SK-N-SH (cell line): ENCODE measurements at regions not wholly inside any gene's neighbourhood (a gene's known extent, or its start where the extent isn't known, plus 50 kb on each side); places are given as distances from the start of the nearest gene placed in this dataset.

Source experiments
- CTCF ChIA-PET: fragments of 300-600, 350-600 bp; formaldehyde crosslinking; extraction: SDS; loops from one replicate; lab custom pipeline; 2021; lab: Yijun Ruan, JAX
- POLR2A ChIA-PET: fragments of 350-600 bp; sonication (Branson Sonifier 250); formaldehyde crosslinking; extraction: SDS; loops from one replicate; lab custom pipeline; 2020; ENCODE audit warnings: antibody characterized with exemption, inconsistent platforms; lab: Yijun Ruan, JAX
- DNase-seq: peaks from one replicate; pipeline ENCODE4 v3.0.0; 2012
- H2AFZ ChIP-seq: fragments of 200-600 bp; sonication (generic); 2 replicates; pipeline ENCODE4 v1.8.1; 2016; ENCODE audit warnings: antibody characterized with exemption, mild to moderate bottlenecking, low read depth
- H3F3A ChIP-seq: fragments of 200-600 bp; sonication (generic); replicated peaks from 2 replicates; pipeline ENCODE3; 2016; ENCODE audit warnings: antibody characterized with exemption, mild to moderate bottlenecking; ENCODE audit not compliant: insufficient read depth
- H3K27ac ChIP-seq, 2 experiments: fragments of 200-500 bp in 1 of 2; fragments of 200-600 bp in 1 of 2; sonication (Bioruptor generic) in 1 of 2; sonication (generic), shearing (Covaris generic) in 1 of 2; 2 replicates each; pipeline versions ENCODE4 v1.5.1 to v1.6.1; 2014 to 2016; ENCODE audit warnings: low read depth in 2 of 2, inconsistent platforms in 1 of 2, low read length in 1 of 2, mild to moderate bottlenecking in 1 of 2, mixed read lengths in 1 of 2
- H3K27me3 ChIP-seq: fragments of 200-600 bp; sonication (generic), shearing (Covaris generic); 2 replicates; pipeline ENCODE4 v1.6.1; 2016; ENCODE audit warnings: mixed run types; ENCODE audit not compliant: insufficient read depth
- H3K36me3 ChIP-seq, 2 experiments: fragments of 200-500 bp in 1 of 2; fragments of 200-600 bp in 1 of 2; sonication (Bioruptor generic) in 1 of 2; sonication (generic) in 1 of 2; replicated peaks in 1 of 2; 2 replicates each; pipeline versions ENCODE3 to v1.5.1; 2014 to 2016; ENCODE audit warnings: low read length in 1 of 2, mild to moderate bottlenecking in 1 of 2; ENCODE audit not compliant: insufficient read depth in 2 of 2, control insufficient read depth in 1 of 2
- H3K4me1 ChIP-seq, 2 experiments: fragments of 200-500 bp in 1 of 2; fragments of 200-600 bp in 1 of 2; sonication (Bioruptor generic) in 1 of 2; sonication (generic), shearing (Covaris generic) in 1 of 2; 2 replicates each; pipeline versions ENCODE4 v1.5.1 to v1.6.1; 2014 to 2016; ENCODE audit warnings: low read depth in 1 of 2, low read length in 1 of 2, mixed run types in 1 of 2; ENCODE audit not compliant: insufficient read depth in 2 of 2, control insufficient read depth in 1 of 2
- H3K4me2 ChIP-seq: fragments of 200-600 bp; sonication (generic), shearing (Covaris generic); 2 replicates; pipeline ENCODE4 v1.6.1; 2017; ENCODE audit warnings: mixed run types
- H3K4me3 ChIP-seq, 2 experiments: fragments of 200-500 bp in 1 of 2; fragments of 200-600 bp in 1 of 2; sonication (Bioruptor generic) in 1 of 2; sonication (generic), shearing (Covaris generic) in 1 of 2; 2 replicates each; pipeline versions ENCODE4 v1.5.1 to v1.8.1; 2014 to 2016; ENCODE audit warnings: low read depth in 2 of 2, inconsistent platforms in 1 of 2, low read length in 1 of 2, mild to moderate bottlenecking in 1 of 2, mixed read lengths in 1 of 2, moderate library complexity in 1 of 2
- H3K79me2 ChIP-seq: fragments of 200-600 bp; sonication (generic); 2 replicates; pipeline ENCODE4 v1.8.1; 2017; ENCODE audit warnings: mild to moderate bottlenecking; ENCODE audit not compliant: insufficient read depth
- H3K9ac ChIP-seq: fragments of 200-600 bp; sonication (generic); 2 replicates; pipeline ENCODE4 v1.6.1; 2017; ENCODE audit warnings: mixed run types
- H3K9me2 ChIP-seq: fragments of 200-600 bp; sonication (generic); 2 replicates; pipeline ENCODE4 v1.6.1; 2017; ENCODE audit warnings: mixed run types
- H3K9me3 ChIP-seq: fragments of 200-600 bp; sonication (generic); 2 replicates; pipeline ENCODE4 v1.6.1; 2017; ENCODE audit warnings: mixed run types, mild to moderate bottlenecking, moderate library complexity
- H4K20me1 ChIP-seq: fragments of 200-600 bp; sonication (generic); 2 replicates; pipeline ENCODE4 v1.6.1; 2017; ENCODE audit warnings: mild to moderate bottlenecking, mixed run types; ENCODE audit not compliant: insufficient read depth
- GATA2 ChIP-seq: sonication (generic); formaldehyde crosslinking; IDR thresholded peaks from 2 replicates; pipeline ENCODE4 v1.5.0; 2020; ENCODE audit warnings: mild to moderate bottlenecking, missing genetic modification reagents
- IRF3 ChIP-seq: fragments of 150-350 bp; IDR thresholded peaks from 2 replicates; pipeline ENCODE4 v1.6.1; 2016; ENCODE audit warnings: mild to moderate bottlenecking, low read depth, low read length
- MEF2A ChIP-seq: IDR thresholded peaks from 2 replicates; pipeline ENCODE4 v1.4.0; 2012; ENCODE audit warnings: low read depth, borderline replicate concordance
- NFIC ChIP-seq: IDR thresholded peaks from 2 replicates; pipeline ENCODE4 v1.4.0; 2012; ENCODE audit warnings: borderline replicate concordance
- RXRA ChIP-seq: IDR thresholded peaks from 2 replicates; pipeline ENCODE4 v1.4.0; 2012; ENCODE audit warnings: low read depth, mild to moderate bottlenecking, borderline replicate concordance
- SIN3A ChIP-seq: IDR thresholded peaks from 2 replicates; pipeline ENCODE4 v1.6.1; 2012; ENCODE audit warnings: low read depth, mild to moderate bottlenecking, low read length, moderate library complexity, borderline replicate concordance
- SMC3 ChIP-seq: IDR thresholded peaks from 2 replicates; pipeline ENCODE4 v1.6.1; 2012; ENCODE audit warnings: low read depth, low read length, improper control_type of control experiment
- TAF1 ChIP-seq: IDR thresholded peaks from 2 replicates; pipeline ENCODE4 v1.6.1; 2012; ENCODE audit warnings: low read depth, mild to moderate bottlenecking, low read length, moderate library complexity, borderline replicate concordance
- USF1 ChIP-seq: IDR thresholded peaks from 2 replicates; pipeline ENCODE4 v1.4.0; 2012; ENCODE audit warnings: low read depth, borderline replicate concordance
- USF2 ChIP-seq: fragments of 150-350 bp; IDR thresholded peaks from 2 replicates; pipeline ENCODE4 v1.6.1; 2017; ENCODE audit warnings: antibody characterized with exemption, low read length, low read depth, borderline replicate concordance
- WGBS: methylation state at CpG from one replicate; pipeline ENCODE4 v1.1.6; 2017; ENCODE audit warnings: low lambda C conversion rate; 5-methylcytosine and 5-hydroxymethylcytosine counted together

- no peak for TF ChIP-seq SMC3
Observed at GRCh38 chr1:61005614-61006580, 76.5 kb upstream of the NFIA start (continued).

- H3K9me2 ChIP-seq: no peaks in the 10 kb centered on the region
- H3F3A ChIP-seq: no peaks in the 10 kb centered on the region
- ChIA-PET POLR2A (interaction anchor here (0.6 kb wide), 1 partner anchor 23 kb away, joined by 3 read pairs; no protein-coding TSS in a partner anchor), CTCF (no interaction called here)
- H3K4me2 ChIP-seq: no peak overlapping the region
- H3K36me3 ChIP-seq: no peaks in the 10 kb centered on the region
- H3K9me3 ChIP-seq: no peaks in the 10 kb centered on the region
- no peak for DNase-seq
- H3K79me2 ChIP-seq: no peaks in the 10 kb centered on the region
- no peak overlapping the region for H3K4me3 ChIP-seq
- TF ChIP-seq TAF1 (no peak), MEF2A (no peak), RXRA (no peak), GATA2 (CRISPR knock-in tag) (no peak), NFIC (no peak), USF2 (no peak), SIN3A (no peak), USF1 (no peak), IRF3 (no peak)
- H4K20me1 ChIP-seq: no peaks in the 10 kb centered on the region
- H3K9ac ChIP-seq: no peak overlapping the region
- peaks cover 0 to 4% of the 10 kb centered on the region in 2 experiments; a peak in 1 of 4 replicates for H3K4me1 ChIP-seq
- no peaks in the 10 kb centered on the region for H3K27me3 ChIP-seq
- no peak overlapping the region for H3K27ac ChIP-seq
- WGBS: 73% methylated on average over 3 of the region's 4 CpGs
- no peak overlapping the region for H2AFZ ChIP-seq
Observed at GRCh38 chr1:61004262-61005003, 77.9 kb upstream of the NFIA start.
